GM23338 (cell line): ENCODE measurements at regions not wholly inside any gene's neighbourhood (a gene's known extent, or its start where the extent isn't known, plus 50 kb on each side); places are given as distances from the start of the nearest gene placed in this dataset.
A peak's percentile ranks its signal among the peaks of the same experiment; 100 is the strongest.
"Not testable (repeated sequence)": the region's sequence is repeated elsewhere in the genome, so short reads cannot be mapped to it uniquely, and the experiment has no call there.

Experiments
- ATAC-seq: fragments of 200-7000 bp; cut with Tn5 transposase; 3 replicates; pipeline ENCODE4 v1.9.1; 2020
- DNase-seq: peaks from one replicate; pipeline ENCODE4 v3.0.0-alpha.2; 2015; ENCODE audit warnings: low spot score
- H2AFZ ChIP-seq: fragments of 200-600 bp; sonication (generic); 2 replicates; pipeline ENCODE4 v1.8.0; 2016; ENCODE audit warnings: antibody characterized with exemption, mild to moderate bottlenecking, moderate library complexity
- H3F3A ChIP-seq: fragments of 200-600 bp; sonication (generic); replicated peaks from 2 replicates; pipeline ENCODE4 v1.8.0; 2017; ENCODE audit warnings: antibody characterized with exemption, mixed run types, low read depth
- H3K27ac ChIP-seq: fragments of 200-600 bp; sonication (generic); 2 replicates; pipeline ENCODE4 v1.6.1; 2016; ENCODE audit warnings: low read depth
- H3K27me3 ChIP-seq: fragments of 200-600 bp; sonication (generic); 2 replicates; pipeline ENCODE4 v1.8.0; 2016; ENCODE audit warnings: mild to moderate bottlenecking, mixed run types, moderate library complexity; ENCODE audit not compliant: insufficient read depth
- H3K36me3 ChIP-seq: fragments of 200-600 bp; sonication (generic); 2 replicates; pipeline ENCODE4 v1.8.0; 2016; ENCODE audit warnings: mild to moderate bottlenecking; ENCODE audit not compliant: insufficient read depth
- H3K4me1 ChIP-seq: fragments of 200-600 bp; sonication (generic); 2 replicates; pipeline ENCODE4 v1.8.0; 2016; ENCODE audit warnings: mild to moderate bottlenecking, moderate library complexity; ENCODE audit not compliant: insufficient read depth
- H3K4me2 ChIP-seq: fragments of 200-600 bp; sonication (generic); 2 replicates; pipeline ENCODE4 v1.7.1; 2017; ENCODE audit warnings: mixed run types
- H3K4me3 ChIP-seq: fragments of 200-600 bp; sonication (generic); 2 replicates; pipeline ENCODE4 v1.6.1; 2016; ENCODE audit warnings: mixed run types
- H3K79me2 ChIP-seq: fragments of 200-600 bp; sonication (generic); replicated peaks from 2 replicates; pipeline ENCODE4 v1.8.0; 2017; ENCODE audit warnings: mild to moderate bottlenecking; ENCODE audit not compliant: insufficient read depth
- H3K9me2 ChIP-seq: fragments of 200-600 bp; sonication (generic); 2 replicates; pipeline ENCODE4 v1.8.0; 2017; ENCODE audit not compliant: insufficient read depth
- H4K20me1 ChIP-seq: fragments of 200-600 bp; sonication (generic); replicated peaks from 2 replicates; pipeline ENCODE4 v1.8.0; 2017; ENCODE audit warnings: mild to moderate bottlenecking; ENCODE audit not compliant: insufficient read depth
- H3K27ac Mint-ChIP-seq: 2 replicates; pipeline ENCODE4 v1.8.0; 2020; ENCODE audit warnings: inconsistent platforms, mild to moderate bottlenecking, moderate library complexity, mixed read lengths
- H3K27me3 Mint-ChIP-seq: 3 replicates; pipeline ENCODE4 v1.8.0; 2022; ENCODE audit warnings: low read depth, mild to moderate bottlenecking, moderate library complexity, mixed read lengths, inconsistent platforms; ENCODE audit not compliant: insufficient read depth, poor library complexity
- H3K36me3 Mint-ChIP-seq: 3 replicates; pipeline ENCODE4 v1.8.0; 2021; ENCODE audit warnings: low read depth, mild to moderate bottlenecking, inconsistent platforms, moderate library complexity, mixed read lengths
- H3K4me1 Mint-ChIP-seq: 3 replicates; pipeline ENCODE4 v1.8.0; 2020; ENCODE audit warnings: mild to moderate bottlenecking, inconsistent platforms, mixed read lengths
- H3K4me3 Mint-ChIP-seq: 3 replicates; pipeline ENCODE4 v1.8.0; 2021; ENCODE audit warnings: moderate library complexity, mild to moderate bottlenecking, inconsistent platforms, mixed read lengths
- H3K9me3 Mint-ChIP-seq: 3 replicates; pipeline ENCODE4 v1.8.0; 2020; ENCODE audit warnings: moderate library complexity, mild to moderate bottlenecking, inconsistent platforms, mixed read lengths
- CREB1 ChIP-seq: fragments of 250-450 bp; sonication (Bioruptor Pico); IDR thresholded peaks from 2 replicates; pipeline ENCODE4 v1.5.0; 2020; ENCODE audit warnings: low read depth, mild to moderate bottlenecking, moderate library complexity
- EZH2 ChIP-seq: fragments of 200-600 bp; sonication (generic); IDR thresholded peaks from one replicate; pipeline ENCODE4 v1.8.0; 2017; ENCODE audit warnings: antibody characterized with exemption, mild to moderate bottlenecking, low read depth; ENCODE audit not compliant: unreplicated experiment
- EZH2phosphoT487 ChIP-seq: fragments of 200-600 bp; sonication (generic); IDR thresholded peaks from one replicate; pipeline ENCODE4 v1.8.1; 2018; ENCODE audit warnings: antibody characterized with exemption; ENCODE audit not compliant: unreplicated experiment
- JUNB ChIP-seq: IDR thresholded peaks from one replicate; pipeline ENCODE4 v1.6.1; 2016; ENCODE audit warnings: antibody characterized with exemption; ENCODE audit not compliant: unreplicated experiment
- POLR2AphosphoS5 ChIP-seq: IDR thresholded peaks from 2 replicates; pipeline ENCODE4 v1.6.1; 2016; ENCODE audit warnings: antibody characterized with exemption, low read depth
- STAT1 ChIP-seq: IDR thresholded peaks from one replicate; pipeline ENCODE4 v1.6.1; 2016; ENCODE audit warnings: antibody characterized with exemption; ENCODE audit not compliant: unreplicated experiment
- TF ChIP-seq, protein P1 (sequence below), 2 experiments: fragments of 200-600 bp in 1 of 2; sonication (generic) in 1 of 2; conservative IDR thresholded peaks; 2 replicates each; pipeline versions ENCODE4 v1.5.1 to v1.6.1; 2016 to 2017; ENCODE audit warnings: antibody characterized with exemption in 2 of 2, low read depth in 2 of 2, mild to moderate bottlenecking in 2 of 2, moderate library complexity in 1 of 2
- TF ChIP-seq, protein P2 (sequence below): IDR thresholded peaks from 2 replicates; pipeline ENCODE4 v1.6.1; 2016; ENCODE audit warnings: antibody characterized with exemption
- TF ChIP-seq, protein P3 (sequence below): fragments of 250-450 bp; sonication (Bioruptor Pico); IDR thresholded peaks from 2 replicates; pipeline ENCODE4 v1.5.0; 2020; ENCODE audit warnings: mild to moderate bottlenecking, moderate library complexity

DNA sequence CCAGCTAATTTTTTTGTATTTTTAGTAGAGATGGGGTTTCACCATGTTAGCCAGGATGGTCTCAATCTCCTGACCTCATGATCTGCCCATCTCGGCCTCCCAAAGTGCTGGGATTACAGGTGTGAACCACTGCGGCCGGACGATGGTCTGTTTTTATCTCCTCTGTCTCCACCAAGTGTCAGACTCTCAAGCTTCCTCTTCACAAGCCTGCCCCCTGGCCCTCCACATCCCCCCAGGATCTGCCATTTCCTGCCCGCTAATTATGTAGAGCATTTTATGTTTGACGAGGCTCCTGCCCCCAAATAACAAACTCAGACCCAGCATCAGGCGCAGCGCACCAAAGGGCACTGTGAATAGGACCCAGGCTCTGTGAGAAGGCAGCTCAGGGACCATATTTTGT lies 101.8 kb upstream of the PCBD1 start:
- not testable (repeated sequence) for H2AFZ ChIP-seq, H3K27ac Mint-ChIP-seq, H3K4me3 Mint-ChIP-seq, H3F3A ChIP-seq, H3K27me3 ChIP-seq, H3K4me1 ChIP-seq, H4K20me1 ChIP-seq, H3K4me3 ChIP-seq, H3K79me2 ChIP-seq, H3K36me3 ChIP-seq, H3K27ac ChIP-seq, H3K4me1 Mint-ChIP-seq, H3K27me3 Mint-ChIP-seq, H3K9me3 Mint-ChIP-seq, H3K4me2 ChIP-seq, H3K9me2 ChIP-seq, DNase-seq, ATAC-seq, H3K36me3 Mint-ChIP-seq
- TF ChIP-seq, protein P1, sequence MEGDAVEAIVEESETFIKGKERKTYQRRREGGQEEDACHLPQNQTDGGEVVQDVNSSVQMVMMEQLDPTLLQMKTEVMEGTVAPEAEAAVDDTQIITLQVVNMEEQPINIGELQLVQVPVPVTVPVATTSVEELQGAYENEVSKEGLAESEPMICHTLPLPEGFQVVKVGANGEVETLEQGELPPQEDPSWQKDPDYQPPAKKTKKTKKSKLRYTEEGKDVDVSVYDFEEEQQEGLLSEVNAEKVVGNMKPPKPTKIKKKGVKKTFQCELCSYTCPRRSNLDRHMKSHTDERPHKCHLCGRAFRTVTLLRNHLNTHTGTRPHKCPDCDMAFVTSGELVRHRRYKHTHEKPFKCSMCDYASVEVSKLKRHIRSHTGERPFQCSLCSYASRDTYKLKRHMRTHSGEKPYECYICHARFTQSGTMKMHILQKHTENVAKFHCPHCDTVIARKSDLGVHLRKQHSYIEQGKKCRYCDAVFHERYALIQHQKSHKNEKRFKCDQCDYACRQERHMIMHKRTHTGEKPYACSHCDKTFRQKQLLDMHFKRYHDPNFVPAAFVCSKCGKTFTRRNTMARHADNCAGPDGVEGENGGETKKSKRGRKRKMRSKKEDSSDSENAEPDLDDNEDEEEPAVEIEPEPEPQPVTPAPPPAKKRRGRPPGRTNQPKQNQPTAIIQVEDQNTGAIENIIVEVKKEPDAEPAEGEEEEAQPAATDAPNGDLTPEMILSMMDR (conservative IDR thresholded peaks at IDR 0.05; ENCODE audit: low read depth in 2 of 2), result 0 out of 4 replicates have a peak, but pooled peaks of 1 of the 2 experiments have one; percentile 19

DNA sequence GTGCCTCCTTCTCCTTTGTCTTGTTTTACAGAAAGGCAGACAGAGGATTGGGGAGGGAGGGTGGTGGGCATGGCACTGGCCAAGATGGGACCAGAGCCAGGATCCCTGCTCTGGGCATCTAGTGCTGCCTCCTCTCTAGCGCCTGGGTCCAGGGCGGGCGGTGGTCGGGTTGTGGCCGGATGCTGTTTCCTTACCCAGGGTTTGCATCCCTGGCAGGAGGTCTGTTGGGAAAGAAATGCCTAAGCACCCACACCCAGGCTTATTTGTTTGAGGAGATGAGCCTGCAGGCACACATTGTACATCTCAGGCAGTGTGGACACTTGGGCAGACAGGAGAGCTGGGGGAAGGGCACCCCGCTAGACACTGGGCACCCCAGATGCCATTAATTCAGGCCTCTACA lies 102.3 kb upstream of the PCBD1 start:
- Histone ChIP-seq H3K4me3 (no peak overlapping the region), H3K27me3 (no peaks in the 10 kb centered on the region), H3F3A (no peaks in the 10 kb centered on the region), H3K9me2 (no peaks in the 10 kb centered on the region), H3K4me1 (no peaks in the 10 kb centered on the region), H2AFZ (no peak overlapping the region), H3K4me2 (no peak overlapping the region), H3K36me3 (no peaks in the 10 kb centered on the region), H3K27ac (no peak overlapping the region), H4K20me1 (no peaks in the 10 kb centered on the region), H3K79me2 (no peaks in the 10 kb centered on the region)
- H3K36me3 Mint-ChIP-seq, result no peaks in the 10 kb centered on the region
- H3K27me3 Mint-ChIP-seq, result peaks cover 2% of the 10 kb centered on the region
- no peak overlapping the region for H3K27ac Mint-ChIP-seq
- ATAC-seq (no peak), DNase-seq (no peak)
- H3K4me3 Mint-ChIP-seq, result no peak overlapping the region
- H3K4me1 Mint-ChIP-seq, result peaks cover 4% of the 10 kb centered on the region; the same call in 2 of the 3 replicates
- H3K9me3 Mint-ChIP-seq, result no peaks in the 10 kb centered on the region
- TF ChIP-seq CREB1 (CRISPR knock-in tag) (no peak), STAT1 (no peak), POLR2AphosphoS5 (no peak), EZH2phosphoT487 (no peak), JUNB (no peak), EZH2 (no peak)
- TF ChIP-seq, protein P2, sequence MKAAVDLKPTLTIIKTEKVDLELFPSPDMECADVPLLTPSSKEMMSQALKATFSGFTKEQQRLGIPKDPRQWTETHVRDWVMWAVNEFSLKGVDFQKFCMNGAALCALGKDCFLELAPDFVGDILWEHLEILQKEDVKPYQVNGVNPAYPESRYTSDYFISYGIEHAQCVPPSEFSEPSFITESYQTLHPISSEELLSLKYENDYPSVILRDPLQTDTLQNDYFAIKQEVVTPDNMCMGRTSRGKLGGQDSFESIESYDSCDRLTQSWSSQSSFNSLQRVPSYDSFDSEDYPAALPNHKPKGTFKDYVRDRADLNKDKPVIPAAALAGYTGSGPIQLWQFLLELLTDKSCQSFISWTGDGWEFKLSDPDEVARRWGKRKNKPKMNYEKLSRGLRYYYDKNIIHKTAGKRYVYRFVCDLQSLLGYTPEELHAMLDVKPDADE, result no peak
- TF ChIP-seq, protein P1 (conservative IDR thresholded peaks at IDR 0.05; ENCODE audit: low read depth in 2 of 2), result no peak
- TF ChIP-seq, protein P3, sequence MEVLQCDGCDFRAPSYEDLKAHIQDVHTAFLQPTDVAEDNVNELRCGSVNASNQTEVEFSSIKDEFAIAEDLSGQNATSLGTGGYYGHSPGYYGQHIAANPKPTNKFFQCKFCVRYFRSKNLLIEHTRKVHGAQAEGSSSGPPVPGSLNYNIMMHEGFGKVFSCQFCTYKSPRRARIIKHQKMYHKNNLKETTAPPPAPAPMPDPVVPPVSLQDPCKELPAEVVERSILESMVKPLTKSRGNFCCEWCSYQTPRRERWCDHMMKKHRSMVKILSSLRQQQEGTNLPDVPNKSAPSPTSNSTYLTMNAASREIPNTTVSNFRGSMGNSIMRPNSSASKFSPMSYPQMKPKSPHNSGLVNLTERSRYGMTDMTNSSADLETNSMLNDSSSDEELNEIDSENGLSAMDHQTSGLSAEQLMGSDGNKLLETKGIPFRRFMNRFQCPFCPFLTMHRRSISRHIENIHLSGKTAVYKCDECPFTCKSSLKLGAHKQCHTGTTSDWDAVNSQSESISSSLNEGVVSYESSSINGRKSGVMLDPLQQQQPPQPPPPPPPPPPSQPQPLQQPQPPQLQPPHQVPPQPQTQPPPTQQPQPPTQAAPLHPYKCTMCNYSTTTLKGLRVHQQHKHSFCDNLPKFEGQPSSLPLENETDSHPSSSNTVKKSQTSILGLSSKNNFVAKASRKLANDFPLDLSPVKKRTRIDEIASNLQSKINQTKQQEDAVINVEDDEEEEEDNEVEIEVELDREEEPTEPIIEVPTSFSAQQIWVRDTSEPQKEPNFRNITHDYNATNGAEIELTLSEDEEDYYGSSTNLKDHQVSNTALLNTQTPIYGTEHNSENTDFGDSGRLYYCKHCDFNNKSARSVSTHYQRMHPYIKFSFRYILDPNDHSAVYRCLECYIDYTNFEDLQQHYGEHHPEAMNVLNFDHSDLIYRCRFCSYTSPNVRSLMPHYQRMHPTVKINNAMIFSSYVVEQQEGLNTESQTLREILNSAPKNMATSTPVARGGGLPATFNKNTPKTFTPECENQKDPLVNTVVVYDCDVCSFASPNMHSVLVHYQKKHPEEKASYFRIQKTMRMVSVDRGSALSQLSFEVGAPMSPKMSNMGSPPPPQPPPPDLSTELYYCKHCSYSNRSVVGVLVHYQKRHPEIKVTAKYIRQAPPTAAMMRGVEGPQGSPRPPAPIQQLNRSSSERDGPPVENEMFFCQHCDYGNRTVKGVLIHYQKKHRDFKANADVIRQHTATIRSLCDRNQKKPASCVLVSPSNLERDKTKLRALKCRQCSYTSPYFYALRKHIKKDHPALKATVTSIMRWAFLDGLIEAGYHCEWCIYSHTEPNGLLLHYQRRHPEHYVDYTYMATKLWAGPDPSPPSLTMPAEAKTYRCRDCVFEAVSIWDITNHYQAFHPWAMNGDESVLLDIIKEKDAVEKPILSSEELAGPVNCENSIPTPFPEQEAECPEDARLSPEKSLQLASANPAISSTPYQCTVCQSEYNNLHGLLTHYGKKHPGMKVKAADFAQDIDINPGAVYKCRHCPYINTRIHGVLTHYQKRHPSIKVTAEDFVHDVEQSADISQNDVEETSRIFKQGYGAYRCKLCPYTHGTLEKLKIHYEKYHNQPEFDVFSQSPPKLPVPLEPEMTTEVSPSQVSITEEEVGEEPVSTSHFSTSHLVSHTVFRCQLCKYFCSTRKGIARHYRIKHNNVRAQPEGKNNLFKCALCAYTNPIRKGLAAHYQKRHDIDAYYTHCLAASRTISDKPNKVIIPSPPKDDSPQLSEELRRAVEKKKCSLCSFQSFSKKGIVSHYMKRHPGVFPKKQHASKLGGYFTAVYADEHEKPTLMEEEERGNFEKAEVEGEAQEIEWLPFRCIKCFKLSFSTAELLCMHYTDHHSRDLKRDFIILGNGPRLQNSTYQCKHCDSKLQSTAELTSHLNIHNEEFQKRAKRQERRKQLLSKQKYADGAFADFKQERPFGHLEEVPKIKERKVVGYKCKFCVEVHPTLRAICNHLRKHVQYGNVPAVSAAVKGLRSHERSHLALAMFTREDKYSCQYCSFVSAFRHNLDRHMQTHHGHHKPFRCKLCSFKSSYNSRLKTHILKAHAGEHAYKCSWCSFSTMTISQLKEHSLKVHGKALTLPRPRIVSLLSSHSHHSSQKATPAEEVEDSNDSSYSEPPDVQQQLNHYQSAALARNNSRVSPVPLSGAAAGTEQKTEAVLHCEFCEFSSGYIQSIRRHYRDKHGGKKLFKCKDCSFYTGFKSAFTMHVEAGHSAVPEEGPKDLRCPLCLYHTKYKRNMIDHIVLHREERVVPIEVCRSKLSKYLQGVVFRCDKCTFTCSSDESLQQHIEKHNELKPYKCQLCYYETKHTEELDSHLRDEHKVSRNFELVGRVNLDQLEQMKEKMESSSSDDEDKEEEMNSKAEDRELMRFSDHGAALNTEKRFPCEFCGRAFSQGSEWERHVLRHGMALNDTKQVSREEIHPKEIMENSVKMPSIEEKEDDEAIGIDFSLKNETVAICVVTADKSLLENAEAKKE (CRISPR knock-in tag), result no peak
